ENCODE measurements at regions not wholly inside any gene's neighbourhood (a gene's known extent, or its start where the extent isn't known, plus 50 kb on each side); places are given as distances from the start of the nearest gene placed in this dataset.

GRCh38 chr7:36775676-36776075, 51.4 kb upstream of the AOAH start:
- no peaks in the 10 kb centered on the region for H3K4me1 ChIP-seq
- no peaks in the 10 kb centered on the region for H3K27me3 ChIP-seq
- no peak overlapping the region for H3K27ac ChIP-seq
- Mint-ChIP-seq H3K4me1 (peaks cover 4% of the 10 kb centered on the region), H3K36me3 (no peaks in the 10 kb centered on the region), H3K27ac (no peak overlapping the region), H3K27me3 (ENCODE audit: insufficient read depth, low read depth) (peaks cover 6% of the 10 kb centered on the region), H3K9me3 (no peaks in the 10 kb centered on the region), H3K4me3 (no peak overlapping the region)
- no peak overlapping the region for H3K9ac ChIP-seq
- no peaks in the 10 kb centered on the region for H3K36me3 ChIP-seq
- H3K4me2 ChIP-seq, result no peak overlapping the region
- no peaks in the 10 kb centered on the region for H4K20me1 ChIP-seq (ENCODE audit: low read depth)
- no peaks in the 10 kb centered on the region for H3K79me2 ChIP-seq (ENCODE audit: low read depth)
- no peak overlapping the region for H2AFZ ChIP-seq (replicated peaks)
- no peak overlapping the region for H3K4me3 ChIP-seq
- DNase-seq (ENCODE audit: low spot score), result no peak
- TF ChIP-seq CTCF (IDR thresholded peaks at IDR 0.05), result no peak
- TF ChIP-seq EZH2 (IDR thresholded peaks at IDR 0.05), result no peak
- no peak for TF ChIP-seq EZH2phosphoT487 (IDR thresholded peaks at IDR 0.05)
- no peaks in the 10 kb centered on the region for H3K9me3 ChIP-seq (ENCODE audit: low read depth)
- H3F3A ChIP-seq (ENCODE audit: low read depth), result no peaks in the 10 kb centered on the region

- H3K9ac ChIP-seq, result no peak overlapping the region
- TF ChIP-seq EZH2phosphoT487 (IDR thresholded peaks at IDR 0.05) (no peak), CTCF (IDR thresholded peaks at IDR 0.05) (no peak)
Observed at GRCh38 chr7:36775061-36775620, 50.8 kb upstream of the AOAH start.

More at GRCh38 chr7:36775061-36775620, 50.8 kb upstream of the AOAH start:
- Histone ChIP-seq H3K27ac (no peak overlapping the region), H3K27me3 (no peaks in the 10 kb centered on the region), H3K4me3 (no peak overlapping the region), H3F3A (ENCODE audit: low read depth) (no peaks in the 10 kb centered on the region), H3K4me1 (no peaks in the 10 kb centered on the region), H3K4me2 (no peak overlapping the region), H3K9me3 (ENCODE audit: low read depth) (no peaks in the 10 kb centered on the region), H3K36me3 (no peaks in the 10 kb centered on the region), H4K20me1 (ENCODE audit: low read depth) (no peaks in the 10 kb centered on the region), H2AFZ (replicated peaks) (peak overlapping the region; percentile 3), H3K79me2 (ENCODE audit: low read depth) (no peaks in the 10 kb centered on the region)
- Mint-ChIP-seq H3K27ac (no peak overlapping the region), H3K9me3 (no peaks in the 10 kb centered on the region), H3K4me3 (no peak overlapping the region), H3K36me3 (no peaks in the 10 kb centered on the region), H3K4me1 (peaks cover 4% of the 10 kb centered on the region), H3K27me3 (ENCODE audit: insufficient read depth, low read depth) (peaks cover 6% of the 10 kb centered on the region)
- no peak for DNase-seq (ENCODE audit: low spot score)

All from neural progenitor cell (in vitro differentiated cells).